ENCODE measurements at regions not wholly inside any gene's neighbourhood (a gene's known extent, or its start where the extent isn't known, plus 50 kb on each side); places are given as distances from the start of the nearest gene placed in this dataset.

DNA sequence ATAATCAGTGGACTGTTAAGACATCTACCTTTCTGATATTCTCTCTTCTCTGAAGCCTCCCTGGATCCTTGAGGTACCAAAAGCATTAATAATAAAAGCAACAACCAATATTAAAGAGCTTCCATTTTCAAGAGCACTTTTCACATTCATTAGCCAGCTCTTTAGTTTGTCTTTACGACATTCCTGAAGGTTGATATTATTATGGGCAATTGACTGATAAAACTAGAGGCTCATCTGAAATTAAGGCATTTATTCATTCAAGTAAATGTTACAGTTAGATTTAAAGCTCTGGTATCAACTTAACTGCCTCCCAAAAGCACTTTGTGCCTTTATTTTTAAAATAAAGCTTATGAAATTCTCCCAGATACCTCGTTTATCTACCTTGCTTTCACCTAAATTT is 199.6 kb downstream of the PLK2 start:
- H3K4me1 ChIP-seq (ENCODE audit: control insufficient read depth, insufficient read depth, low read length) = no peaks in the 10 kb centered on the region
- no peaks in the 10 kb centered on the region for H3K9me3 ChIP-seq (ENCODE audit: control insufficient read depth, low read length)
- no peaks in the 10 kb centered on the region for H3K36me3 ChIP-seq (ENCODE audit: control insufficient read depth, insufficient read depth, low read length)
- no peak overlapping the region for H3K27ac ChIP-seq (ENCODE audit: insufficient read depth, low read depth, low read length, poor library complexity, severe bottlenecking)
- WGBS, 2 experiments = 88 to 100% methylated on average over 1 to 2 of the region's 2 CpGs
- H3K27me3 ChIP-seq (ENCODE audit: control insufficient read depth, insufficient read depth, low read length, poor library complexity, severe bottlenecking) = no peaks in the 10 kb centered on the region
- no peak overlapping the region for H3K4me3 ChIP-seq (ENCODE audit: insufficient read depth, low read depth, low read length)

GRCh38 chr5:58259685-58260152 is 200.2 kb downstream of the PLK2 start:
- no peaks in the 10 kb centered on the region for H3K27me3 ChIP-seq (ENCODE audit: control insufficient read depth, insufficient read depth, low read length, poor library complexity, severe bottlenecking)
- no peaks in the 10 kb centered on the region for H3K36me3 ChIP-seq (ENCODE audit: control insufficient read depth, insufficient read depth, low read length)
- H3K4me1 ChIP-seq (ENCODE audit: control insufficient read depth, insufficient read depth, low read length) = no peaks in the 10 kb centered on the region
- no peak overlapping the region for H3K4me3 ChIP-seq (ENCODE audit: insufficient read depth, low read depth, low read length)
- H3K27ac ChIP-seq (ENCODE audit: insufficient read depth, low read depth, low read length, poor library complexity, severe bottlenecking) = no peak overlapping the region
- WGBS, 2 experiments = 70 to 78% methylated on average over 6 of the region's 6 CpGs
- no peaks in the 10 kb centered on the region for H3K9me3 ChIP-seq (ENCODE audit: control insufficient read depth, low read length)

DNA sequence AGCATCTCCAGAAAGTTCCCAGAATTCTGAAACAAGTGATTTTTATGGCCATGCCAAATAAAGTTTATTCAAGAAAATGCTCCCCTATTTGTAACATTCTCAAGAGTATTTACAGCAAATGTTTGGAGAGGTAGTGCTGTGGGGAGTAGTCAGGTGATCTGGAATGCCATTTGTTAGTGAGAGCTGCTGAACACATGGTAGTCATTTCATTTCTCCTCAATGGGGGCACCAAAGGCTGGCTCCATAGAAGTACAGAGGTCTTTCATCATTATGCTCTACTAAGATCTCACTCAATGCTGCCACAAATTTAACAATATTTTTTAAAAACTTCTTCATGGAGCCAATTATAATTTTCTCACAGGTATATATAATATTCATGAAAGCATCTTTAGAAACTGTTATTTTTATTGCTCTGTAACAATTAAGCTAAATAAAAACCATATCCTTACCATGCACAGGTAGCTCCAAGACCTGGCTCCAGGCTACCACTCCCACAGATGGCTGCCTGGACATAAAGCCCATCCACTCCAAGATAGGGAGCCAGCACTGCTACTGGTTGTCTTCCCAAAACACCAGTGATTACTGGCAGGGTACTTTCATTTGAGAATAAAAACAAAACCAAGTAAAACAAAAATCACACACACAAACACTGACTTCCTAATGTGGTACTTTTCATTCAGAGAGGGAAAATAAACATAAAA is 200.8 kb downstream of the PLK2 start:
- no peak overlapping the region for H3K27ac ChIP-seq (ENCODE audit: insufficient read depth, low read depth, low read length, poor library complexity, severe bottlenecking)

DNA sequence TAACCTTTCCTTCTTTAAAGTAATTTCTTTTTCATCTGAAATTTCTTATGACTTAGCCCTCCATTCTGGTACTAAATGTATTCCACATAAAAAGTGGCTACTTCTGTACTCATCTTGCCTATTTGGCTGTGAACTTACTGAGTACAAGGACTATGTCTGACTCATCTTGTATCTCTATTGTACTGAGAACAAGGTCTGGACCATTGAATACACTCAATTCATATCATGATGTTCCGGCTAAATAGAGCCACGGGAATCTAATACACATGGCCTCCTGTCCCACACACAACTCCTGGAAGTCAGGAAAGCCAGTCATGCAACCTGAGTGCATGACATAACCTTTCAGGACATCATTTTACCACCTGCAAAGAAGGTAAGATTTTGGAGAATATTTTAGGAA is 203.9 kb downstream of the PLK2 start:
- H3K27ac ChIP-seq (ENCODE audit: insufficient read depth, low read depth, low read length, poor library complexity, severe bottlenecking) = no peak overlapping the region
- no peaks in the 10 kb centered on the region for H3K4me1 ChIP-seq (ENCODE audit: control insufficient read depth, insufficient read depth, low read length)
- H3K36me3 ChIP-seq (ENCODE audit: control insufficient read depth, insufficient read depth, low read length) = no peaks in the 10 kb centered on the region
- WGBS, 2 experiments = 89 to 96% methylated on average over 2 of the region's 2 CpGs
- no peak overlapping the region for H3K4me3 ChIP-seq (ENCODE audit: insufficient read depth, low read depth, low read length)
- no peaks in the 10 kb centered on the region for H3K9me3 ChIP-seq (ENCODE audit: control insufficient read depth, low read length)
- H3K27me3 ChIP-seq (ENCODE audit: control insufficient read depth, insufficient read depth, low read length, poor library complexity, severe bottlenecking) = no peaks in the 10 kb centered on the region

More for the DNA sequence above, 200.8 kb downstream of the PLK2 start:
- no peaks in the 10 kb centered on the region for H3K27me3 ChIP-seq (ENCODE audit: control insufficient read depth, insufficient read depth, low read length, poor library complexity, severe bottlenecking)
- no peaks in the 10 kb centered on the region for H3K4me1 ChIP-seq (ENCODE audit: control insufficient read depth, insufficient read depth, low read length)
- H3K36me3 ChIP-seq (ENCODE audit: control insufficient read depth, insufficient read depth, low read length) = no peaks in the 10 kb centered on the region
- H3K4me3 ChIP-seq (ENCODE audit: insufficient read depth, low read depth, low read length) = no peak overlapping the region
- no peaks in the 10 kb centered on the region for H3K9me3 ChIP-seq (ENCODE audit: control insufficient read depth, low read length)

DNA sequence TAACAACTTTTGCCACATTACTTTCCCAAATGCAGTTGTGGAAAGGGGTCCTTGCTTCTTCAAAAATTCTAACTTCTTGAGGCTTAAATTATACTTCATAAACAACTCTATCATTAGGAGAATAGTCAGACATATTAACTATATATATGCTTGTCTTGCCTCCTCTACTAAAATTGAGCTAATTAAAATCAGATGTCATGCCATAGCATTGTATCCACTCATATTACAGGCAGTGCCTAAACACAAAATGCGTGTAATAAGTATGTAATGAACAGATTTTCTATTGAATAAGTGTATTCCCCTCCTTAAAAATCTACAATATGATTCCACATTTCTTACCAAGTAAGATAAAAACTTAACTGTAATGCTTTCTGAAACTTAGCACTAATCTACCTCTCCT is 204.5 kb downstream of the PLK2 start:
- no CpG with 5 or more reads among the region's 1 CpG for WGBS, 2 experiments
- H3K4me1 ChIP-seq (ENCODE audit: control insufficient read depth, insufficient read depth, low read length) = no peaks in the 10 kb centered on the region
- H3K9me3 ChIP-seq (ENCODE audit: control insufficient read depth, low read length) = no peaks in the 10 kb centered on the region
- no peak overlapping the region for H3K4me3 ChIP-seq (ENCODE audit: insufficient read depth, low read depth, low read length)
- H3K27ac ChIP-seq (ENCODE audit: insufficient read depth, low read depth, low read length, poor library complexity, severe bottlenecking) = no peak overlapping the region
- no peaks in the 10 kb centered on the region for H3K27me3 ChIP-seq (ENCODE audit: control insufficient read depth, insufficient read depth, low read length, poor library complexity, severe bottlenecking)
- no peaks in the 10 kb centered on the region for H3K36me3 ChIP-seq (ENCODE audit: control insufficient read depth, insufficient read depth, low read length)

- peaks cover 3% of the 10 kb centered on the region for H3K4me1 ChIP-seq (ENCODE audit: control insufficient read depth, insufficient read depth, low read length)
- H3K27me3 ChIP-seq (ENCODE audit: control insufficient read depth, insufficient read depth, low read length, poor library complexity, severe bottlenecking) = no peaks in the 10 kb centered on the region
- H3K27ac ChIP-seq (ENCODE audit: insufficient read depth, low read depth, low read length, poor library complexity, severe bottlenecking) = no peak overlapping the region
- H3K36me3 ChIP-seq (ENCODE audit: control insufficient read depth, insufficient read depth, low read length) = no peaks in the 10 kb centered on the region
- no peak overlapping the region for H3K4me3 ChIP-seq (ENCODE audit: insufficient read depth, low read depth, low read length)
- 86 to 96% methylated on average over 1 of the region's 1 CpG for WGBS, 2 experiments
- no peaks in the 10 kb centered on the region for H3K9me3 ChIP-seq (ENCODE audit: control insufficient read depth, low read length)
Measured at GRCh38 chr5:58248221-58248620, 211.7 kb downstream of the PLK2 start.

DNA sequence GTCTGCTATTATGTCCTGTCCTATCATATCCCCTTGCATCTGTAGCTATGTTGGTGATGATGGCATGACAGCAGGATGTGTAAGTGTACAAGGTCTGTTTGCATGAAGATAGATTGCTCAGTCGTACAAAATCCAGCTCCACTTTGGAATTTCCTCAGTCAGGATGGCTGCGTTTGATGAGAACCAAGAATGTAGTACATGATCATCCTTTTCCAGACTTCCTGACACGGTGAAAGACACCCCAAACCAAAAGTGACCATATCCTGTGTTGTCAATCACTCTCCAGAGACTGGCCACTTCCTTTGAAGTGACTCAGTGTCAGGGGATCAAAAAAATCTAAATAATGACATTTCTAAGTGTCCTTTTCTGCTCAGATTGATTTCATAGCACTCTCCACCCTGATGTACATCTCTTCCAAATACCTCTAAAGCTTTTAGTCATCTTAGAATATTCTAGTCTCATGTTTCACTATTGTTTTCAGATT is 213.4 kb downstream of the PLK2 start:
- no peak overlapping the region for H3K4me3 ChIP-seq (ENCODE audit: insufficient read depth, low read depth, low read length)
- H3K4me1 ChIP-seq (ENCODE audit: control insufficient read depth, insufficient read depth, low read length) = peaks cover 3% of the 10 kb centered on the region
- no peaks in the 10 kb centered on the region for H3K9me3 ChIP-seq (ENCODE audit: control insufficient read depth, low read length)
- no peaks in the 10 kb centered on the region for H3K36me3 ChIP-seq (ENCODE audit: control insufficient read depth, insufficient read depth, low read length)
- no peak overlapping the region for H3K27ac ChIP-seq (ENCODE audit: insufficient read depth, low read depth, low read length, poor library complexity, severe bottlenecking)
- WGBS, 2 experiments = 94 to 95% methylated on average over 3 of the region's 3 CpGs
- no peaks in the 10 kb centered on the region for H3K27me3 ChIP-seq (ENCODE audit: control insufficient read depth, insufficient read depth, low read length, poor library complexity, severe bottlenecking)

DNA sequence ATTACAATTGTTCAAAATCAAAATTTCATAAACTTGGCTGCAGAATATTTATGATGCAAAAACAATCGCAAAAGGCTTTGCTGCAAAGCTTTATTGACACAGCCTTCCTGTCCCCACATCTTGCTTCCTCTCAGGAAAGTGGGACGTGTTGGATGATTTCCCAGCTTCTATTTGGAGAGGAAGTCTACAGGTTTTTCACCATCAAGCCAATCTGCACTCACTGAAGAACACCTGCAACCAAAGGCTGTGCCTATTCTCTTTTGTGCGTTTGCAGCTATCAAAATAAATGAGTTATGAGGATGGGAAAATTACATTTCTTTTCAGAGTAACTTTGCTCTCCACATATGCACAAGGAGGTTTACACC is 214.4 kb downstream of the PLK2 start:
- WGBS, 2 experiments = 93 to 100% methylated on average over 2 to 3 of the region's 3 CpGs
- Histone ChIP-seq H3K4me1 (ENCODE audit: control insufficient read depth, insufficient read depth, low read length) (peaks cover 3% of the 10 kb centered on the region), H3K27me3 (ENCODE audit: control insufficient read depth, insufficient read depth, low read length, poor library complexity, severe bottlenecking) (no peaks in the 10 kb centered on the region), H3K27ac (ENCODE audit: insufficient read depth, low read depth, low read length, poor library complexity, severe bottlenecking) (no peak overlapping the region), H3K36me3 (ENCODE audit: control insufficient read depth, insufficient read depth, low read length) (no peaks in the 10 kb centered on the region), H3K9me3 (ENCODE audit: control insufficient read depth, low read length) (no peaks in the 10 kb centered on the region), H3K4me3 (ENCODE audit: insufficient read depth, low read depth, low read length) (no peak overlapping the region)

GRCh38 chr5:58244819-58245475 is 214.9 kb downstream of the PLK2 start:
- no peaks in the 10 kb centered on the region for H3K36me3 ChIP-seq (ENCODE audit: control insufficient read depth, insufficient read depth, low read length)
- H3K27ac ChIP-seq (ENCODE audit: insufficient read depth, low read depth, low read length, poor library complexity, severe bottlenecking) = no peak overlapping the region
- no peak overlapping the region for H3K4me3 ChIP-seq (ENCODE audit: insufficient read depth, low read depth, low read length)
- 78 to 81% methylated on average over 8 of the region's 8 CpGs for WGBS, 2 experiments
- no peaks in the 10 kb centered on the region for H3K27me3 ChIP-seq (ENCODE audit: control insufficient read depth, insufficient read depth, low read length, poor library complexity, severe bottlenecking)
- H3K9me3 ChIP-seq (ENCODE audit: control insufficient read depth, low read length) = no peaks in the 10 kb centered on the region
- peaks cover 3% of the 10 kb centered on the region for H3K4me1 ChIP-seq (ENCODE audit: control insufficient read depth, insufficient read depth, low read length)

DNA sequence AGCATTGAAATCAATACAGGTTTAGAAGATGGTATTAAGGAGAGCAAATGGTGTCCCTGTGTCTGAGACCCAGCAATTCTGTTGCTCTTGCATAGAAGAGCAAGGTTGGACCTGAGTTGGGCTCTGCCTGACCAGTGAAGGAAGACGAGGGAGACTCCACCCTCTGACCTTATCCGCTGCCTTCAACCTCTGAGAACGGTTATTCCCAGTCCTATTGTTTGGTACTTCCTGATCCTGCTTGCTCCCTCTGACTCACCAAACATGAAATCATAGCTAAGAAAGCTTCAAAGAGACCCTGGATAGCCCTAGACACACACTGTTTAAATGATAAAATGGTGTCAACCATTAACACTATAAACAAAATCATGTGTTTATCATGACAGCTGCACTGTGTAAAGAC is 218.5 kb downstream of the PLK2 start:
- WGBS, 2 experiments = 90 to 91% methylated on average over 3 of the region's 3 CpGs
- H3K4me1 ChIP-seq (ENCODE audit: control insufficient read depth, insufficient read depth, low read length) = peaks cover 3% of the 10 kb centered on the region
- no peaks in the 10 kb centered on the region for H3K36me3 ChIP-seq (ENCODE audit: control insufficient read depth, insufficient read depth, low read length)
- no peak overlapping the region for H3K27ac ChIP-seq (ENCODE audit: insufficient read depth, low read depth, low read length, poor library complexity, severe bottlenecking)
- H3K4me3 ChIP-seq (ENCODE audit: insufficient read depth, low read depth, low read length) = no peak overlapping the region
- H3K9me3 ChIP-seq (ENCODE audit: control insufficient read depth, low read length) = no peaks in the 10 kb centered on the region
- no peaks in the 10 kb centered on the region for H3K27me3 ChIP-seq (ENCODE audit: control insufficient read depth, insufficient read depth, low read length, poor library complexity, severe bottlenecking)

All from ectodermal cell (in vitro differentiated cells).